ENCODE measurements at regions not wholly inside any gene's neighbourhood (a gene's known extent, or its start where the extent isn't known, plus 50 kb on each side); places are given as distances from the start of the nearest gene placed in this dataset.

DNA sequence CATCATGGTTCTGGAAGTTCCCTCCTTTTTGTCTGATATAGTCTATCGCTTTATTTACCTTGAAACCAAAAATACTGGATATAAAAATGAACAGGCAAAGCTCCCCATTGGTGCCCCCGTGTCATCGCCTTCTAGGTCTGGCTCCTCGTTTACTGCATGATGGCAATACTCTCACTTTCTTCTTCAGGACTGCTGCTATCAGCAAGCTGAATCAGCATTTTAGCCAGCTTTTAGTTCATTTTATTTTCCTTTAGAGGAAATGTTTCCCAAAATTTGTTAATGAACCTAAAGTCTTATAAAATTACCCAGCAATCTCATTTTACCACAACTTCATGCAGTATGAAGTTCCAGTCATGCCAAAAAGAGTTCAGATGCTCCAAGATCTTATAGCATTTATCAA, 80.5 kb downstream of the ZIC3 start:
- TF ChIP-seq, protein P1, sequence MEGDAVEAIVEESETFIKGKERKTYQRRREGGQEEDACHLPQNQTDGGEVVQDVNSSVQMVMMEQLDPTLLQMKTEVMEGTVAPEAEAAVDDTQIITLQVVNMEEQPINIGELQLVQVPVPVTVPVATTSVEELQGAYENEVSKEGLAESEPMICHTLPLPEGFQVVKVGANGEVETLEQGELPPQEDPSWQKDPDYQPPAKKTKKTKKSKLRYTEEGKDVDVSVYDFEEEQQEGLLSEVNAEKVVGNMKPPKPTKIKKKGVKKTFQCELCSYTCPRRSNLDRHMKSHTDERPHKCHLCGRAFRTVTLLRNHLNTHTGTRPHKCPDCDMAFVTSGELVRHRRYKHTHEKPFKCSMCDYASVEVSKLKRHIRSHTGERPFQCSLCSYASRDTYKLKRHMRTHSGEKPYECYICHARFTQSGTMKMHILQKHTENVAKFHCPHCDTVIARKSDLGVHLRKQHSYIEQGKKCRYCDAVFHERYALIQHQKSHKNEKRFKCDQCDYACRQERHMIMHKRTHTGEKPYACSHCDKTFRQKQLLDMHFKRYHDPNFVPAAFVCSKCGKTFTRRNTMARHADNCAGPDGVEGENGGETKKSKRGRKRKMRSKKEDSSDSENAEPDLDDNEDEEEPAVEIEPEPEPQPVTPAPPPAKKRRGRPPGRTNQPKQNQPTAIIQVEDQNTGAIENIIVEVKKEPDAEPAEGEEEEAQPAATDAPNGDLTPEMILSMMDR (conservative IDR thresholded peaks at IDR 0.05) = no peak
- no peak for TF ChIP-seq ZFX (IDR thresholded peaks at IDR 0.05)

All from C4-2B (cell line).